HL-60 (cell line): ENCODE measurements at regions not wholly inside any gene's neighbourhood (a gene's known extent, or its start where the extent isn't known, plus 50 kb on each side); places are given as distances from the start of the nearest gene placed in this dataset.

Source experiments
- DNase-seq, 2 experiments: peaks; one replicate each; pipeline ENCODE4 v3.0.0-alpha.2; 2010 to 2020; ENCODE audit warnings: low read depth in 1 of 2, low spot score in 1 of 2
- H3K27ac ChIP-seq: fragments of 250-450 bp; sonication (Bioruptor Pico); replicated peaks from 2 replicates; pipeline ENCODE4 v1.5.1; 2020; ENCODE audit warnings: mild to moderate bottlenecking, moderate library complexity
- H3K27me3 ChIP-seq: fragments of 250-450 bp; sonication (Bioruptor Pico); 2 replicates; pipeline ENCODE4 v1.5.1; 2021; ENCODE audit warnings: mild to moderate bottlenecking, moderate library complexity; ENCODE audit not compliant: insufficient read depth, poor library complexity, severe bottlenecking
- H3K4me3 ChIP-seq: replicated peaks from 2 replicates; pipeline ENCODE4 v1.5.1; 2011; ENCODE audit warnings: mild to moderate bottlenecking, control low read depth, low read length; ENCODE audit not compliant: insufficient read depth
- CTCF ChIP-seq: IDR thresholded peaks from one replicate; pipeline ENCODE4 v1.5.1; 2011; ENCODE audit warnings: low read length, control low read depth, inconsistent platforms; ENCODE audit not compliant: insufficient read depth
- GABPA ChIP-seq: IDR thresholded peaks from 2 replicates; pipeline ENCODE4 v1.6.1; 2012; ENCODE audit warnings: low read depth
- POLR2AphosphoS5 ChIP-seq: IDR thresholded peaks from 2 replicates; pipeline ENCODE4 v1.6.1; 2012; ENCODE audit warnings: low read depth
- REST ChIP-seq: IDR thresholded peaks from 2 replicates; pipeline ENCODE4 v1.6.1; 2012; ENCODE audit warnings: low read depth; ENCODE audit not compliant: insufficient replicate concordance
- SPI1 ChIP-seq: IDR thresholded peaks from 2 replicates; pipeline ENCODE4 v1.6.1; 2012; ENCODE audit warnings: low read depth, mild to moderate bottlenecking, borderline replicate concordance

- TF ChIP-seq GABPA (no peak), POLR2AphosphoS5 (no peak), CTCF (no peak), REST (no peak), SPI1 (no peak)
- H3K27ac ChIP-seq: no peak overlapping the region
- no peak for DNase-seq
- H3K27me3 ChIP-seq: peaks cover 3% of the 10 kb centered on the region
- H3K4me3 ChIP-seq: no peak overlapping the region
Measured at GRCh38 chr10:44832595-44833390, 78.3 kb upstream of the TMEM72 start.

- Histone ChIP-seq H3K27me3 (peaks cover 3% of the 10 kb centered on the region), H3K4me3 (no peak overlapping the region), H3K27ac (no peak overlapping the region)
- TF ChIP-seq GABPA: no peak
- no peak for TF ChIP-seq REST
- no peak for TF ChIP-seq CTCF
- no peak for TF ChIP-seq POLR2AphosphoS5
- TF ChIP-seq SPI1: no peak
- no peak for DNase-seq
Measured at GRCh38 chr10:44834131-44834530, 77.0 kb upstream of the TMEM72 start.

GRCh38 chr10:44835300-44835699 is 75.8 kb upstream of the TMEM72 start:
- DNase-seq: no peak
- no peak overlapping the region for H3K4me3 ChIP-seq
- peaks cover 3% of the 10 kb centered on the region for H3K27me3 ChIP-seq
- TF ChIP-seq GABPA: no peak
- no peak for TF ChIP-seq SPI1
- TF ChIP-seq POLR2AphosphoS5: no peak
- TF ChIP-seq CTCF: no peak
- TF ChIP-seq REST: no peak
- no peak overlapping the region for H3K27ac ChIP-seq
